ENCODE measurements at regions not wholly inside any gene's neighbourhood (a gene's known extent, or its start where the extent isn't known, plus 50 kb on each side); places are given as distances from the start of the nearest gene placed in this dataset.

DNA sequence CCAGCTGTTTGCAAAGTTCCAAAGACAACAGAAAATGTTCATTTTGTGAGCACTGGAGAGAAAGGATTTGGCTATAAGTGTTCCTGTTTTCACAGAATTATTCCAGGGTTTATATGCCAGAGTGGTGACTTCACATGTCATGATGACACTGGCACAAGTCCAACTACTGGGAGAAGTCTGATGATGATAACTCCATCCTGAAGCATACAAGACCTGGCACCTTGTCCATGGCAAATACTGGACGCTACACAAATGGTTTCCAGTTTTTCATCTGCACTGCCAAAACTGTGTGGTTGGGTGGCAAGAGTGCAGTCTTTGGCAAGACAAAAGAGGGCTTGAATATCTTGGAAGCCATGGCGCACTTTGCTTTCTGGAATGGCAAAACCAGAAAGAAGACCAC is 385.0 kb downstream of the CDH11 start:
- peaks cover 9% of the 10 kb centered on the region for H3K9me3 Mint-ChIP-seq
- H3K4me1 Mint-ChIP-seq (ENCODE audit: low read depth): no peaks in the 10 kb centered on the region
- ChIA-PET CTCF (no interaction called here), POLR2A (no interaction called here)
- H3K27ac Mint-ChIP-seq: no peak overlapping the region
- H3K36me3 ChIP-seq (ENCODE audit: insufficient read depth, low read length): no peaks in the 10 kb centered on the region
- DNase-seq (no peak), ATAC-seq (ENCODE audit: poor library complexity) (no peak)
- H3K4me1 ChIP-seq (ENCODE audit: insufficient read depth, low read length): no peaks in the 10 kb centered on the region
- H3K4me3 ChIP-seq (ENCODE audit: low read length): no peak overlapping the region
- intact Hi-C loops (cut with DNase I, micrococcal nuclease): no loop called here
- no peaks in the 10 kb centered on the region for H3K27me3 ChIP-seq (ENCODE audit: control insufficient read depth in 1 of 2, insufficient read depth in 2 of 2, low read length in 2 of 2)
- TF ChIP-seq, protein P1, sequence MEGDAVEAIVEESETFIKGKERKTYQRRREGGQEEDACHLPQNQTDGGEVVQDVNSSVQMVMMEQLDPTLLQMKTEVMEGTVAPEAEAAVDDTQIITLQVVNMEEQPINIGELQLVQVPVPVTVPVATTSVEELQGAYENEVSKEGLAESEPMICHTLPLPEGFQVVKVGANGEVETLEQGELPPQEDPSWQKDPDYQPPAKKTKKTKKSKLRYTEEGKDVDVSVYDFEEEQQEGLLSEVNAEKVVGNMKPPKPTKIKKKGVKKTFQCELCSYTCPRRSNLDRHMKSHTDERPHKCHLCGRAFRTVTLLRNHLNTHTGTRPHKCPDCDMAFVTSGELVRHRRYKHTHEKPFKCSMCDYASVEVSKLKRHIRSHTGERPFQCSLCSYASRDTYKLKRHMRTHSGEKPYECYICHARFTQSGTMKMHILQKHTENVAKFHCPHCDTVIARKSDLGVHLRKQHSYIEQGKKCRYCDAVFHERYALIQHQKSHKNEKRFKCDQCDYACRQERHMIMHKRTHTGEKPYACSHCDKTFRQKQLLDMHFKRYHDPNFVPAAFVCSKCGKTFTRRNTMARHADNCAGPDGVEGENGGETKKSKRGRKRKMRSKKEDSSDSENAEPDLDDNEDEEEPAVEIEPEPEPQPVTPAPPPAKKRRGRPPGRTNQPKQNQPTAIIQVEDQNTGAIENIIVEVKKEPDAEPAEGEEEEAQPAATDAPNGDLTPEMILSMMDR (IDR thresholded peaks at IDR 0.05): no peak
- H3K4me3 Mint-ChIP-seq: no peak overlapping the region
- no peak overlapping the region for H3K27ac ChIP-seq (ENCODE audit: low read depth in 1 of 2, low read length in 2 of 2)
- no peaks in the 10 kb centered on the region for H3K27me3 Mint-ChIP-seq
- peaks cover 0 to 2% of the 10 kb centered on the region in 2 experiments for H3K9me3 ChIP-seq (ENCODE audit: control insufficient read depth in 1 of 2, insufficient read depth in 1 of 2, low read length in 2 of 2)
- no peaks in the 10 kb centered on the region for H3K36me3 Mint-ChIP-seq (ENCODE audit: low read depth)

DNA sequence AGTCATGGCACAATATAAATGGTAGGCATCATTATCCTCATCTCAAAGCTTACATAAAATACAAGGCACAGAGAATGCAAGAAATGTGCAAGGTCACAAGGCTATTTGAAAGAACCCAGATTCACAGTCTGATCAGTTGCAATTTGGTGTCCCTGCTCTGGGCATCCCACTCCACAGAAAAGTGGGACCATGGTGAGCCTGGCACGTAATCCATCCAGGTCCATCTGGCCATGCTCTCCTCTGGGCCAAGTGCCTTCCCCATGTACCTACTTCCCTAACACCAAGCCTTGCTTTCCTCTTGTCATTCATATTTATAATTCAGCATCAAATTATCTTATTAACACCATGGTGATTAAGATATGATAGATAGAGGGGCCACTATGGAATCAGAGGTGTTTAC is 390.0 kb downstream of the CDH11 start:
- CTCF ChIA-PET: no interaction called here

DNA sequence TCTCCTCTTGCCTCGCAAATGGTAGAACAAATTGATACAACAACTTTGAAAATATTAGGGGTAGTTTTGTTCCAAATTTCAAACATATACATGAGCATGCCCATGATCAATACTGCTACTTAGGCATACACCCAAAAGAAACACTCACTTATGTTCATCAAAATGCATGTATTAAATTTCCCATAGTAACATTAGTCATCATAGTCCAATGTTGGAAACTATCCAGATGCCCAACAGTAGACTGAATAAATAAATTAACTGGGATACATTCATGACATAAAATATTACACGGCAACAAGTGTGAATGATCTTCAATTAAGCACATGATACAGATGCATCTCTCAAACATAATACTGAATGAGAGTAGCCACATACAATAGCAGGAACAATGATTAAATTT is 391.6 kb downstream of the CDH11 start:
- DNase-seq (no peak), ATAC-seq (ENCODE audit: poor library complexity) (no peak)
- Mint-ChIP-seq H3K27ac (no peak overlapping the region), H3K4me3 (no peak overlapping the region), H3K9me3 (peaks cover 8% of the 10 kb centered on the region), H3K36me3 (ENCODE audit: low read depth) (no peaks in the 10 kb centered on the region), H3K27me3 (no peaks in the 10 kb centered on the region), H3K4me1 (ENCODE audit: low read depth) (no peaks in the 10 kb centered on the region)
- TF ChIP-seq, protein P1 (IDR thresholded peaks at IDR 0.05): no peak
- ChIA-PET POLR2A (no interaction called here), CTCF (no interaction called here)
- Histone ChIP-seq H3K9me3 (ENCODE audit: control insufficient read depth in 1 of 2, insufficient read depth in 1 of 2, low read length in 2 of 2) (peaks cover 0 to 3% of the 10 kb centered on the region in 2 experiments), H3K27ac (ENCODE audit: low read depth in 1 of 2, low read length in 2 of 2) (no peak overlapping the region), H3K27me3 (ENCODE audit: control insufficient read depth in 1 of 2, insufficient read depth in 2 of 2, low read length in 2 of 2) (no peaks in the 10 kb centered on the region), H3K36me3 (ENCODE audit: insufficient read depth, low read length) (no peaks in the 10 kb centered on the region), H3K4me3 (ENCODE audit: low read length) (no peak overlapping the region), H3K4me1 (ENCODE audit: insufficient read depth, low read length) (no peaks in the 10 kb centered on the region)
- intact Hi-C loops (cut with DNase I, micrococcal nuclease): no loop called here

More for the DNA sequence above, 390.0 kb downstream of the CDH11 start:
- Mint-ChIP-seq H3K27me3 (no peaks in the 10 kb centered on the region), H3K27ac (no peak overlapping the region), H3K4me1 (ENCODE audit: low read depth) (no peaks in the 10 kb centered on the region), H3K9me3 (peaks cover 6% of the 10 kb centered on the region), H3K4me3 (no peak overlapping the region), H3K36me3 (ENCODE audit: low read depth) (no peaks in the 10 kb centered on the region)
- ATAC-seq (ENCODE audit: poor library complexity) (no peak), DNase-seq (no peak)
- Histone ChIP-seq H3K4me1 (ENCODE audit: insufficient read depth, low read length) (no peaks in the 10 kb centered on the region), H3K27ac (ENCODE audit: low read depth in 1 of 2, low read length in 2 of 2) (no peak overlapping the region), H3K9me3 (ENCODE audit: control insufficient read depth in 1 of 2, insufficient read depth in 1 of 2, low read length in 2 of 2) (peaks cover 0 to 3% of the 10 kb centered on the region in 2 experiments), H3K27me3 (ENCODE audit: control insufficient read depth in 1 of 2, insufficient read depth in 2 of 2, low read length in 2 of 2) (no peaks in the 10 kb centered on the region), H3K36me3 (ENCODE audit: insufficient read depth, low read length) (no peaks in the 10 kb centered on the region), H3K4me3 (ENCODE audit: low read length) (no peak overlapping the region)
- POLR2A ChIA-PET: no interaction called here
- TF ChIP-seq, protein P1 (IDR thresholded peaks at IDR 0.05): no peak
- intact Hi-C loops (cut with DNase I, micrococcal nuclease): loop anchor here in 1 of 2 experiments (1.0 kb wide), 1 partner anchor 9 kb away; no protein-coding TSS in a partner anchor

Measured in CD4-positive, alpha-beta T cell (primary cell).